GM23248 (cell line): ENCODE measurements at regions not wholly inside any gene's neighbourhood (a gene's known extent, or its start where the extent isn't known, plus 50 kb on each side); places are given as distances from the start of the nearest gene placed in this dataset.

Experiments
- DNase-seq: peaks from one replicate; pipeline ENCODE4 v3.0.0-alpha.2; 2015
- H2AFZ ChIP-seq: fragments of 200-600 bp; sonication (generic); 2 replicates; pipeline ENCODE4 v1.6.1; 2016; ENCODE audit warnings: antibody characterized with exemption
- H3F3A ChIP-seq: fragments of 200-600 bp; sonication (generic); 2 replicates; pipeline ENCODE4 v1.6.1; 2016; ENCODE audit warnings: mild to moderate bottlenecking, antibody characterized with exemption, mixed run types; ENCODE audit not compliant: insufficient read depth
- H3K27ac ChIP-seq: fragments of 200-600 bp; sonication (generic); 2 replicates; pipeline ENCODE4 v1.5.1; 2016; ENCODE audit warnings: mild to moderate bottlenecking
- H3K27me3 ChIP-seq: fragments of 200-600 bp; sonication (generic); replicated peaks from 2 replicates; pipeline ENCODE4 v1.6.1; 2016; ENCODE audit warnings: mild to moderate bottlenecking; ENCODE audit not compliant: insufficient read depth
- H3K36me3 ChIP-seq: fragments of 200-600 bp; sonication (generic); 2 replicates; pipeline ENCODE4 v1.6.1; 2016; ENCODE audit warnings: low read depth, mild to moderate bottlenecking
- H3K4me1 ChIP-seq: fragments of 200-600 bp; sonication (generic); 2 replicates; pipeline ENCODE4 v1.6.1; 2016; ENCODE audit warnings: mild to moderate bottlenecking; ENCODE audit not compliant: insufficient read depth
- H3K4me2 ChIP-seq: fragments of 200-600 bp; sonication (generic); one replicate; pipeline ENCODE4 v1.6.1; 2016; ENCODE audit warnings: mild to moderate bottlenecking; ENCODE audit not compliant: unreplicated experiment
- H3K4me3 ChIP-seq: fragments of 200-600 bp; sonication (generic); 2 replicates; pipeline ENCODE4 v1.5.1; 2016; ENCODE audit warnings: mild to moderate bottlenecking
- H3K79me2 ChIP-seq: fragments of 200-600 bp; sonication (generic); 2 replicates; pipeline ENCODE4 v1.6.1; 2016; ENCODE audit warnings: mild to moderate bottlenecking; ENCODE audit not compliant: insufficient read depth
- H3K9ac ChIP-seq: fragments of 200-600 bp; sonication (generic); 2 replicates; pipeline ENCODE4 v1.6.1; 2016; ENCODE audit warnings: mild to moderate bottlenecking
- H3K9me2 ChIP-seq: fragments of 200-600 bp; sonication (generic); 2 replicates; pipeline ENCODE4 v1.6.1; 2016; ENCODE audit warnings: mixed run types, mild to moderate bottlenecking, moderate library complexity; ENCODE audit not compliant: insufficient read depth
- H3K9me3 ChIP-seq: fragments of 200-600 bp; sonication (generic); one replicate; pipeline ENCODE4 v1.6.1; 2017; ENCODE audit warnings: low read depth
- H4K20me1 ChIP-seq: fragments of 200-600 bp; sonication (generic); 2 replicates; pipeline ENCODE4 v1.6.0; 2016; ENCODE audit not compliant: insufficient read depth
- EZH2 ChIP-seq: fragments of 200-600 bp; sonication (generic); IDR thresholded peaks from 2 replicates; pipeline ENCODE4 v1.6.1; 2018; ENCODE audit warnings: antibody characterized with exemption, mild to moderate bottlenecking; ENCODE audit not compliant: insufficient read depth, poor library complexity, severe bottlenecking
- EZH2phosphoT487 ChIP-seq: fragments of 200-600 bp; sonication (generic); IDR thresholded peaks from 2 replicates; pipeline ENCODE4 v1.6.1; 2018; ENCODE audit warnings: antibody characterized with exemption, moderate library complexity, mild to moderate bottlenecking, low read depth; ENCODE audit not compliant: insufficient read depth
- WGBS, 2 experiments: methylation state at CpG; one replicate each; pipeline ENCODE4 v1.1.6; 2015 to 2017; ENCODE audit warnings: low lambda C conversion rate in 2 of 2, low coverage in 1 of 2; ENCODE audit errors: missing lambda C conversion rate in 2 of 2; 5-methylcytosine and 5-hydroxymethylcytosine counted together
- in situ Hi-C: fragments of 300-500 bp; cut with MboI; formaldehyde crosslinking; loops from 2 replicates; pipeline ENCODE4 v1.15.0; 2020

DNA sequence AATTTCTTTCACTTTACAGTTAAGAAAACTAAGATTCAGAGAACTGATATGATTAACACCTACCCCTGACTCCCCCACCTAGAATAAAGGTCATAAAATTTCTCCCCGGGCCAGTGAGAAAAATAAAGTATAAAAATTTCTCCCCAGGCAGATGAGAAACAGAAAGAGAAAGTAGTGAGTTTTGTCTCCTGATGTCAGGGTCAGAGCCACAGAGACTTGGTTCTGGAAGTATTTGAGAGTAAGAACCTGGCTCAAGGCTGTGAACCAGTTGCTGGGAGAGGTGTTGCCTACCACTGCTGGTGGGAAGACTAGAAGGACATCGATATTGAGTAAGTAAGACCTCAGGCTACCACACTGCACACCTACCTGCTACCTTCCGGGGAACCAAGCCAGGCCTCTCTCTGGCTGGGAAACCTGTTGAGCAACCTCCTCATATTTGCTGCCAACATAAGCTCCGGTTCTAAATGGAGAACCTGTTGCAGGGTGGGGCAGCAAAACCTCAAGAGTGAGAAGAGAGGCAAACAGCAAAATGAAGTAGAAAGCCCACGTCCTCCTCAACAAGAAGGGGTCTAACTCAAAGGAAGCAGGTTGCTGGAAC, 104.2 kb upstream of the PUDP start:
- H3K27me3 ChIP-seq = no peaks in the 10 kb centered on the region
- H3F3A ChIP-seq = no peaks in the 10 kb centered on the region
- in situ Hi-C loops = no loop called here

GRCh38 chrX:7247346-7247745, 99.4 kb upstream of the PUDP start:
- 82 to 90% methylated on average over 2 of the region's 2 CpGs for WGBS, 2 experiments
- Histone ChIP-seq H4K20me1 (no peaks in the 10 kb centered on the region), H3K9me3 (no peaks in the 10 kb centered on the region), H3K4me3 (no peak overlapping the region), H3K27ac (no peak overlapping the region), H3K4me1 (no peaks in the 10 kb centered on the region), H3K4me2 (no peak overlapping the region), H3K27me3 (no peaks in the 10 kb centered on the region), H2AFZ (no peak overlapping the region), H3F3A (no peaks in the 10 kb centered on the region), H3K9me2 (no peaks in the 10 kb centered on the region), H3K9ac (no peak overlapping the region), H3K79me2 (no peaks in the 10 kb centered on the region), H3K36me3 (no peaks in the 10 kb centered on the region)
- DNase-seq = no peak
- no peak for TF ChIP-seq EZH2phosphoT487
- no peak for TF ChIP-seq EZH2
- in situ Hi-C loops = no loop called here

More for the DNA sequence above, 104.2 kb upstream of the PUDP start:
- no peaks in the 10 kb centered on the region for H3K36me3 ChIP-seq
- TF ChIP-seq EZH2 (no peak), EZH2phosphoT487 (no peak)
- 73 to 95% methylated on average over 3 to 5 of the region's 5 CpGs for WGBS, 2 experiments
- H3K4me1 ChIP-seq = no peaks in the 10 kb centered on the region
- H3K9ac ChIP-seq = no peak overlapping the region
- H3K79me2 ChIP-seq = no peaks in the 10 kb centered on the region
- H3K27ac ChIP-seq = no peak overlapping the region
- H3K4me3 ChIP-seq = no peak overlapping the region
- H4K20me1 ChIP-seq = no peaks in the 10 kb centered on the region
- H3K9me3 ChIP-seq = no peaks in the 10 kb centered on the region
- H2AFZ ChIP-seq = no peak overlapping the region
- no peaks in the 10 kb centered on the region for H3K9me2 ChIP-seq
- DNase-seq = no peak
- H3K4me2 ChIP-seq = no peak overlapping the region

DNA sequence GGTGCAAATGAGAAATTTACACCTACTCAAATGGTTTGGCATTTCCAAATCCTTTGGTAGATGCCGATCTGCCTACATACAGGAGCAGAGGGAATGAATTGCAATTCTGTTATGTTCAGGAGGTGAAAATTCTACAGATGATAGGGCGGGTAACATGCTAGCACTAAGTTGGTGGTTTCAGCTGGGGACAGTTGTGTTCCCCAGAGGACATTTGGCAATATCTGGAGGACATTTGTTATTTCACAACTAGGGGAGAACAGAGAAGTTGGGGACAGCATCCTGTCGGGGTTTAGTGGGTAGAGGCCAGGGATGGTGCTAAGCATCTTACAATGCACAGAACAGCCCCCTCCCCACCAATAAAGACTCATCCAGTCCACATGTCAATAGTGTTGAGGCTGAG, 96.5 kb upstream of the PUDP start:
- Histone ChIP-seq H3K9me3 (no peaks in the 10 kb centered on the region), H3K4me3 (no peak overlapping the region), H3K9me2 (no peaks in the 10 kb centered on the region), H3K27me3 (no peaks in the 10 kb centered on the region), H3K79me2 (no peaks in the 10 kb centered on the region), H3K27ac (no peak overlapping the region), H3K9ac (no peak overlapping the region), H3K4me1 (no peaks in the 10 kb centered on the region), H4K20me1 (no peaks in the 10 kb centered on the region), H3F3A (no peaks in the 10 kb centered on the region), H2AFZ (no peak overlapping the region), H3K4me2 (no peak overlapping the region), H3K36me3 (no peaks in the 10 kb centered on the region)
- WGBS, 2 experiments = 60 to 69% methylated on average over 2 to 3 of the region's 3 CpGs
- DNase-seq = no peak
- in situ Hi-C loops = no loop called here
- TF ChIP-seq EZH2 = no peak
- no peak for TF ChIP-seq EZH2phosphoT487

DNA sequence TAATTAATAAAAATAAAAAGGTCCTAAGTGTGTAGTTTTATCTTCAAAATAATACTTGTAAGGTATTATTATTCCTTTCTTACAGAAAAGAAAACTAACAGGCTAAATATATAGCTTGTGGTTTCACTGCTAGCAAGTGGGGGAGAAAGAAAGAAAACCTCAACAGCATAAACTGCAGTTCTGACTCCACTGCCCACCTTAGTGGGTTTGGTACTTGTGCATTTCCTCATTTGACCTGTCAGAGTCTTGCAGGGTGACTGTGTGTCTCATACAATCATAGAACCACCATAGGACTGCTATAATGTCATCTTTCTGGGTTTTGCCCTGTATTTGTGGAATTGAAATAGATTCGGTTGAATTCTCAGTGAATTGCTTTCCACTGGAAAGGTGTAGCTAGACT, 94.7 kb upstream of the PUDP start:
- Histone ChIP-seq H3K4me2 (no peak overlapping the region), H3K4me1 (no peaks in the 10 kb centered on the region), H3K4me3 (no peak overlapping the region), H3F3A (no peaks in the 10 kb centered on the region), H2AFZ (no peak overlapping the region), H4K20me1 (no peaks in the 10 kb centered on the region), H3K36me3 (no peaks in the 10 kb centered on the region), H3K79me2 (no peaks in the 10 kb centered on the region), H3K9me3 (no peaks in the 10 kb centered on the region), H3K27ac (no peak overlapping the region), H3K9me2 (no peaks in the 10 kb centered on the region), H3K27me3 (no peaks in the 10 kb centered on the region), H3K9ac (no peak overlapping the region)
- DNase-seq = no peak
- in situ Hi-C loops = no loop called here
- WGBS, 2 experiments = 100% methylated on average over 1 of the region's 1 CpG
- no peak for TF ChIP-seq EZH2phosphoT487
- TF ChIP-seq EZH2 = no peak

DNA sequence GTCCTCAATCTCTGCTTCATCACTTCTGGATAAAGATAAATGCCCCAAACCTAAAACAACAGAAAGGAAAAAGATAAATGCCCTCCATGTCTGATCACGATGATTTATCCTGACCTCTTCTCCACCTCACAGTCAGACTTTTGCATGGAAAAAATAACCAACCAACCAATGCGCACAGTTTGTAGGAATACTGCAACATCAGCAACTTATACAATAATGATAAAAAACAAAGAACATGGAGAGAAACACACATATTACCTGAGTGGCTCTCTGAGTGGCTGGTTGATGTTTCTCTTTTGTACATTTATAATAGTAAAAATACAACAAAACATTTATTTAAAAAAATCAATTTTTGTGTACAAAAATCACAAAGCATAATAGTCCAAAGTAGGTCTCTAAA, 93.0 kb upstream of the PUDP start:
- TF ChIP-seq EZH2phosphoT487 (no peak), EZH2 (no peak)
- in situ Hi-C loops = no loop called here

More for the DNA sequence above, 93.0 kb upstream of the PUDP start:
- no peaks in the 10 kb centered on the region for H4K20me1 ChIP-seq
- H3K27me3 ChIP-seq = no peaks in the 10 kb centered on the region
- H3K9ac ChIP-seq = no peak overlapping the region
- no peak overlapping the region for H3K4me2 ChIP-seq
- H3K79me2 ChIP-seq = no peaks in the 10 kb centered on the region
- H3K4me3 ChIP-seq = no peak overlapping the region
- no peaks in the 10 kb centered on the region for H3K36me3 ChIP-seq
- H3K9me2 ChIP-seq = no peaks in the 10 kb centered on the region
- no peak overlapping the region for H3K27ac ChIP-seq
- H2AFZ ChIP-seq = no peak overlapping the region
- 96 to 100% methylated on average over 2 of the region's 2 CpGs for WGBS, 2 experiments
- DNase-seq = no peak
- no peaks in the 10 kb centered on the region for H3K4me1 ChIP-seq
- H3K9me3 ChIP-seq = no peaks in the 10 kb centered on the region
- no peaks in the 10 kb centered on the region for H3F3A ChIP-seq
